HG03108 (cell line): ENCODE measurements at regions not wholly inside any gene's neighbourhood (a gene's known extent, or its start where the extent isn't known, plus 50 kb on each side); places are given as distances from the start of the nearest gene placed in this dataset.

Experiments used
- ATAC-seq: cut with Tn5 transposase; IDR thresholded peaks from one replicate; pipeline ENCODE4 v1.9.1; 2021; ENCODE audit warnings: moderate library complexity; ENCODE audit not compliant: unreplicated experiment

DNA sequence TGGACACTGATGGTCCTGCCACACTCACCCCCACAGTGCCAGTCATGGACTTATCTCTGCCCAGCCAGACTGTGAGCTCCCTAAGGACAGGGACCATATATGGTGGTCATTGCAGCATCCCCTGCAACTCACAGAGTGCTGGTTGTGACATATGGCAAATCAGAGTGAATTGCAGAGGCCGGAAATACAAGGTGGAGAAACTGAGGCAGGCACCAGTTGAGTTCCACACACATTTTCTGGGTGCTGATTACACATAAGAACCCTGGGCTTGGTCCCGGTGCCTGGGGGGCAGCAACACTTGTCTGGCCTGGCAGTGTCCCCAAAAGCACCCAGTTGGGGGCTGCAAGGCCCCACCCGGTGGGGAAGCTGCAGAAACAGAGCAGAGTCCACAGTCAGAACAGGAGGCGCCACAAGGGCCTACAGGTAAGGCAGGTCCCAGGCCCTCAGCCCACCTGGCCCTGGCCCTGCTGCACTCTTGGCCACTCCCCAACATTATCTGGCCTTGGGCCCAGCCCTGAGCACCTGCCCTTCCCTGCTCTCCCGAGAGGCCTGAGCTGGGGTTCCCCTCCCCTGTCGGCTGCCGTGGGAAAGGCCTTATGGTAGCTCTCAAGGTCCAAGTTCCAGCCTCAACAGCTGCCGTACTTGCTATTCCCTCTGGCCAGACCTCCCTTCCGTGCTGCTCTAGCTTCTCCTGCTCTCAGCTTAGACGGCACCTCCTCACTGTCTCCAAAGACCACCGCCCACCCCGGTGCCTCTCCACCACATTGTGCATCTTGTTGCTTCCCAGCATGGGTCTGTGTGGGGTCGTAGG is 140.8 kb upstream of the PTPN1 start:
- no peak for ATAC-seq

GRCh38 chr20:50370036-50370566 is 140.1 kb upstream of the PTPN1 start:
- ATAC-seq = no peak

DNA sequence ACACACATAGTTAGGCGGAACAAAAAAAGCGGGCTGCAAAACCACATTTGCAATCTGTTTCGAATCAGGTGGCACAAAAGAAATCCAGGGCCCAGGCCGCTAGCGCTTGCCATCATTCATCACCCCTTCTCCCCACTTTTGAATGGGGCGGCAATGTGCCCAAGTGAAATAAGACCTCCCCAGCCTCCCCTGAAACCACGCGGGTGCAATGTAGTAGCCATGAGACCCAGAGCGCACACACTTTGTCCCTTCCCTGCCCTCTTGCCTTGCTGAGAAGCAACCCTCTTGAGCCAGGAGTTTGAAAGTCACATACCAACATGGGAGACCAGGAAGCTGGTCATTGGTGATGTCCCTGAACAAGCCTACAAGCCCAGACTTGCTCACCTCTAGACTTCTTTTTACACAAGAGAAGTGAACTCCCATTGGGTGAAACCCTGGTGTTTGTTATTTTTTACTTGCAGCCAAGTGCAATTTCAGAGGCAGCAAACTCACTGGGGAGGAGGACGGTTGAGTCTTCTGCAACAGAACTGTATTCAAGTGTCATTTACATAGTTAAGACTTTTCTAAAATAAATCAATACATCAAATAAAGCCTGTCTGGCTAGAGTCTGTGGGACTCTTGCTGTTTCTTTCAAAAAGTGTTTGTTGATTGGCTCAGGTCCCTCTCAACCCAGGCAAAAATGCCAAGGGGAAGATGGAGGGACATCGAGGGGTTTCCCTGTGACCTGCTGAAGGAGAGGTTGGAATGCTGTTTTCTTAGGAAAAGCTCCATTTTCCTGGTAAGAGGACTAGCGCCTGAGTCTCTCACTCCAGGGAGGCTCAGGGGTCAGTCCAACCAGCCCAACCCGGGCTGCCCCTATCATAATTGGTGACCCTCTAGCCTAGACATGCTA is 138.1 kb upstream of the PTPN1 start:
- no peak for ATAC-seq

- no peak for ATAC-seq
These were observed 137.5 kb upstream of the PTPN1 start for GRCh38 chr20:50372770-50373088.

GRCh38 chr20:50373674-50374286 is 136.4 kb upstream of the PTPN1 start:
- no peak for ATAC-seq

GRCh38 chr20:50374541-50375078 is 135.6 kb upstream of the PTPN1 start:
- ATAC-seq = no peak

DNA sequence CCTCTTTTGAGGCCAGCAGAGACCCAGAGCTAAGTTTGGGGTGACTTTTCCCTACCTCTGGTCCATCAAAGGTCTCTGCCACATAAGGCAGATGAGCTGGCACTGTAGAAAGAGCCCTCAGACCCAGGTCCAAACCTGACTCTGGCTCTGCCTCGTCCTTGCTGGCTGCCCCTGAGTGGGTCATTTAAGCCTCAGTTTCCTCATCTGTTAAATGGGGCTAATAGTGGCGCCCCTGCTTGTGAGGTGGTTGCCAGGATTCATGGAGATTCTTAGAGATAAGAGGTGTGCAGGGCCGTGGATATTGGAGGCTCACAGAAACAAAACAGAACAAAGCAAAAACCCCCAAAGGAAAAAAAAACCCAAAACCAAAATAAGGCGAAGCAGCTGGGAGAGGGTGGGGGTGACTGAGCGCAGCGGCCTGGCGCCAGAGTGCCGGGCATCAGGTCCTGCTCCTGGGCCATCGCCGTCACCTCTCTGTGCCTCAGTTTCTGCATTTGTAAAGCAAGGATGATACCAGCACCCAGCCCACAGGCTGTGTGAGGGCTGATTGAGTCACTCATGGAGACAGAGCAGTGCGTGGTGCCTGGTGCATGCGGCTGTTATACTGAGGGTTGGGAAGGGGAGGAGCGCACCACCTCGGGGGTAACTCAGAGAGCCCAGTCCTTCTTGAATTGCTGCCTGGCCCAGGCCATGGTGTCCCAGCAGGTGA is 133.8 kb upstream of the PTPN1 start:
- no peak for ATAC-seq

GRCh38 chr20:50376888-50377459 is 133.2 kb upstream of the PTPN1 start:
- ATAC-seq = no peak

GRCh38 chr20:50378170-50379000 is 131.8 kb upstream of the PTPN1 start:
- no peak for ATAC-seq

DNA sequence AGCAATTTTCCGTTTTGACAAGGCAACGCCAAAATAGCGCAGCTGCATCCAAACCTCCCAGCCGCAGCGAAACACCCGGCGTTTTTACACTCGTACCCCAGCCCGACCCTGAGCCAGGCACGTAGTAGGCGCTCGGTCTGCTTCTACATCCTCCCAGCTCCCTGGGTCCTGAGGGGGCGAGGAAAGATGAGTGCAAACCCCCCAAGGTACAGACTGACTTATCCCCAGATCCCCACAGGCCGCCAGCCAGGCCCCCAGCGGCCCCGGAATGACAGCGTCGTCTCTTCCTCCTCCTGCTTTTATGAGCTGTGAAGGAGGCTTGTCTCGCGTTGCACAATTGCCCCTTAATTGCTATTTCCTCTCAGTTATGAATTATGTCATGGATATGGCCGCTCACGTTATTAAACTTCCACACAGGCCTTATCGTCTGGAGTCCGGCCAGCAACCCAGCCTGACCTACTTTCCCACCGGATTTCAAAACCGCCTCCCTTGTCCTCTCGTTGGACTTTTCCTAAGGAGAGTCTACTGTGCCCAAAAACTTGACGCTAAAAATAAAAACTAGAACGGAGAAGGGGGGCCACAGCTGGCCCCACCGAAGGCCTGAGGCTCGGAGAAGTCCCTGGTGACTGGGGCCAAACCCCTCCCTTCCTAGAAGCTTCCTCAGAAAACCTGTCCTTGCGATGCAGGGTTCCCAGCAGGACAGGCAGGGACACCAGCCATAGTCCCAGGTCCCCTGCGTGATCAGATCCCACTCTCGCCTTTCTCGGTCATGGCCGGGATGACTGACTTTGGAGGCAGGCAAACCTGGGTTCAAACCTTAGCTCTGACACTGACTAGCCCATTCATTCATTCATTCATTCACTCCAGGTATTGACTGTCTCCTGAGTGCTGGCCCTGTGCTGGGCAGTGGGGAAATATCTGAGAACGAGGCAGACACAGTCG is 130.9 kb upstream of the PTPN1 start:
- ATAC-seq = no peak

- ATAC-seq = no peak
These were observed 130.0 kb upstream of the PTPN1 start for GRCh38 chr20:50379991-50380696.

DNA sequence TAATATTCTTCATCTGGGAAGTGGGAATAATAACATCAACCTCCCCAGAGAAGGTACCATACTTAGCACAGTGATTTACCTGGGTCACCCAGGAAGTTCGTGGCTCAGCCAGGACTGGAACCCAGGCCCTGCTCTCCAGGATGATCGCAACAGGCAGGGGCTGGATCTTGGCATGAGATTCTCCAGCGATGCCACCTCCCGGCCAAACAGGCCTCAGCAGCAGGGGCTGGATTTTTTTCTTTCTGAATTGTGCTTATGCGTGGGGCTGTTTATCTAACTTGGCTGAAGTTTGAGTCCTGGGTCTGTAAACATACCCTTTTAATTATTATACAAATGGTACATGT is 129.5 kb upstream of the PTPN1 start:
- ATAC-seq = no peak

DNA sequence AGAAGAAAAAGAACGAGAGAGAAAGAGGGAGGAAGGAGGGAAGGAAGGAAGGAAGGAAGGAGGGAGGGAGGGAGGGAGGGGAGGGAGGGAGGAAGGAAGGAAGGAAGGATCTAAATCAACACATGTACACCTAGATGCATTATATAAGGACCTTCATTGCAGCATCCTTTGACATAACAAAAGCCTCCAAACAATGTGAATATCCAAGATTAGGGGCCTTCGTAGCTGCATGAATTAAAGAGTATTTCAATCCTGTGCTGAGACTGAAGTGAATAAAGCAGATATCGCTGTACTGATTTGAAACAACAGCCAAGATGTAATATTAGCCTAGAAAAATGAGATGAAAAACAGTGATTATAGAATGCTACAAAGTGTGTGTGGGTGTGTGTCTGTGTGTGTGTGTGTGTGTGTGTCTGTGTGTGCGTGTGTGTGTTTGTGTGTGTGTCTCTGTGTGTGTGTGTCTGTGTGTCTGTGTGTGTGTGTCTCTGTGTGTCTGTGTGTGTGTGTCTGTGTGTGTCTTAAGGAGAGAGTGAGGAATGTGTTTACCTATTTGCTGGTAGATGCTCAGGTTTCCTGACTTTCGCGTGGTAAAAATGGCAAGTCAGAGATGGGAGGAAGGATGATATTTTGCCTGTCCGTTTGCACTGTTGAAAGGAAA is 129.0 kb upstream of the PTPN1 start:
- ATAC-seq = no peak

DNA sequence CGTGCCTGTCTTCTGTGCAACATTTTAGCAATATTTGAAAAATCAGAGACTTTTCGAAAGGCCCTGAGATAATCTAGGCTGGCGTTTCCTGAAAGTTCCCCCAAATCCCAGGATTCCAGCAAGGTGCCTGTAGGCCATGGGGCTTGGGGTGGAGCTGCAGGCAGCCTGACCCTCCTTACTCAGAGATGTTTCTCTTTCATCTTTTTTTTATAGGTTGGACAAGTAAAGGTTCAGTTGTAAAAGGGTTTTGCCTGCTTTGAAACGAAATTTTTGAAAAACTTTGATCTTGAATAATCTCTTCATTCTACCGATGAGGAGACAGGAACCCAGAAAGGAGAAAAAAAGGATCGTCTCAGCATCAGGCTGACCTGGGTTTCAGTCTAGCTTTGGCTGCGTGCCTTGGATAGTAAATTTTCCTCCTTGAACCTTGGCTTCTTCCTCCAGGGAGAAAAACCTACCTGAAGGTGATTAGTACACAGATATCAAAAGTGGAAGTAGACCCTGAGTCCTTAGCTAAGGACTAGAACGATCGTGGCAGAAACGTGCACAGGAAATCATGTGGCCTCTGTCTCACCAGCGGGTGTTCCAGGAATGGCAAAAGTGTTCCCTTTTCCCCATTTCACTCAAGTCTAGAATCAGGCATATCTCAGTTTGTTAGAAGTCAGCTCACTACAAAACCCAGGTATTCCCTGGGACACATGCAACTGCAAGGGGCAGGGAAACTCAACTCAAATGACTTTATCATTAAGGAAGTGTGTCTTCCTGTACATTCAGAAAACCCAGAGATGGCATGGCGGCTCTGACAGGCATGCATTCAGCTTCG is 128.2 kb upstream of the PTPN1 start:
- no peak for ATAC-seq

DNA sequence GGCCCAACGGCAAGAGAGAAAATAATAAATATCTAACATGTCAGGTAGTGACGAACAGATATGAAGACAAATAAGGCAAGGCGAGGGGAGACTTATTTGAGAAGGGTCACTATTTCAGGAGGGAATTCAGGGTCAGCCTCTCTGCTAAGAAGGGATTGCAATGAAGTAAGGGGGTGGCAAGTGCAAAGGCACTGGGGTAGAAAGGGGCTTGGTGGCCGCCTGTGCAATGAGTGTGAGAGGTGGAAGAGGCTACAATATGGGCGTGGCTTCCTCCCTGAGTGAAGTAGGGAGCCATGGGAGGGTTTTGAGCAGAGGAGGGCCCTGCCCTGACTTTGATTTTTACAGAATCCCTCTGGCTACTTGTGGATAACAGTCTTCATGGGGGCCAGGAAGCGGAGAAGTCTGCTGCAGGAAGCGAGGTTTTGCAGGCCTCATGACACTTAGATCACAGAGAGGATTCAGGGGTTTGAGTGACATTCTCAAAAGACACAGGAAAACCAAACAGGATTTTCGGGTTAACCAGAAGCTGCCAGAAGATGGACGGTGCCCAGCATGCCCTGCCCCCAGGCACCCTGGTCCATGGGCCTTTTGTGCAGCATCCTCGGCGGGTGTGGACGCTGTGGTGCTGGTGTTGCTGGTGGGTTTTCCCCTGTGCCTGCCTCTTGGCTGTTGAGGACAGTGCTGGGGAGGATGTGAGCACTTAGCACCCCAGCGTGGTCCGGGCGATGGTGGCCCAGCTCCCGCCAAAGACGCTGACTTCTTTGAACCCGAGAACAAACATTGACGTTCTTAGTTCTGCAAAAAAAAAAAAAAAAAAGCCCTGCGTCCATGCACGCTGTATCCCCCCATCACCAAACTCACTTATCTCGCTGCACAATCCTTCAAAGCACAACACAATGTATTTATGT is 124.2 kb upstream of the PTPN1 start:
- no peak for ATAC-seq

DNA sequence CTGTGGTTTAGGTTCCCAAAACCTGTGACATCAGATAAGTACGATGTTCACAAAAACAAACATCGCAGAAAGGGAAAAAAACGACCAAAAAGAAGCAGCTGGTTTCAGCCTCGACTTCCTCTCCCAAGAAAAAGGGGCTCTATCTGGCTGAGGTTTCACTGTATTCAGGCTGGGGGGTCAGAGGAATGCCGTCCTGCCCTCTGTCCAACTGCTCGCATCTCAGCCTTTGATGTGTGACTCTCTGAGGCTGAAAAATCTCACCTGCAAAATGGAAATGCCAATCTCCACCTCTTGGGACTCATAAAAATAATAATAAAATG is 123.6 kb upstream of the PTPN1 start:
- no peak for ATAC-seq
